Dermis blood vessel endothelial cell (primary cell): ENCODE measurements at regions not wholly inside any gene's neighbourhood (a gene's known extent, or its start where the extent isn't known, plus 50 kb on each side); places are given as distances from the start of the nearest gene placed in this dataset.
"Not testable (repeated sequence)": the region's sequence is repeated elsewhere in the genome, so short reads cannot be mapped to it uniquely, and the experiment has no call there.

ENCODE experiments used
- DNase-seq: peaks from one replicate; pipeline ENCODE4 v3.0.0; 2010

- no peak for DNase-seq
These were observed 420.1 kb upstream of the SLC35B3 start for GRCh38 chr6:8855411-8855810.

GRCh38 chr6:8852332-8852731 is 417.0 kb upstream of the SLC35B3 start:
- no peak for DNase-seq

- DNase-seq = not testable (repeated sequence)
These were observed 411.3 kb upstream of the SLC35B3 start for GRCh38 chr6:8846680-8847079.

- no peak for DNase-seq
These were observed 410.3 kb upstream of the SLC35B3 start for GRCh38 chr6:8845690-8846089.

- DNase-seq = no peak
These were observed 409.6 kb upstream of the SLC35B3 start for GRCh38 chr6:8844968-8845367.

GRCh38 chr6:8839626-8840025 is 404.3 kb upstream of the SLC35B3 start:
- no peak for DNase-seq

- no peak for DNase-seq
These were observed 402.0 kb upstream of the SLC35B3 start for GRCh38 chr6:8837343-8837742.

GRCh38 chr6:8832695-8833094 is 397.4 kb upstream of the SLC35B3 start:
- DNase-seq = not testable (repeated sequence)

- DNase-seq = no peak
These were observed 396.2 kb upstream of the SLC35B3 start for GRCh38 chr6:8831366-8832152.

GRCh38 chr6:8830794-8831193 is 395.4 kb upstream of the SLC35B3 start:
- no peak for DNase-seq

- no peak for DNase-seq
These were observed 394.5 kb upstream of the SLC35B3 start for GRCh38 chr6:8829796-8830195.

- no peak for DNase-seq
These were observed 394.0 kb upstream of the SLC35B3 start for GRCh38 chr6:8829296-8829695.

GRCh38 chr6:8828376-8828775 is 393.0 kb upstream of the SLC35B3 start:
- no peak for DNase-seq

GRCh38 chr6:8825726-8826125 is 390.4 kb upstream of the SLC35B3 start:
- no peak for DNase-seq

GRCh38 chr6:8821981-8822381 is 386.6 kb upstream of the SLC35B3 start:
- no peak for DNase-seq

- no peak for DNase-seq
These were observed 385.0 kb upstream of the SLC35B3 start for GRCh38 chr6:8820313-8820712.

- DNase-seq = no peak
These were observed 384.1 kb upstream of the SLC35B3 start for GRCh38 chr6:8819446-8819845.

GRCh38 chr6:8814440-8815000 is 379.2 kb upstream of the SLC35B3 start:
- no peak for DNase-seq

GRCh38 chr6:8810325-8810724 is 375.0 kb upstream of the SLC35B3 start:
- no peak for DNase-seq

GRCh38 chr6:8809662-8810061 is 374.3 kb upstream of the SLC35B3 start:
- no peak for DNase-seq

GRCh38 chr6:8803181-8803760 is 367.9 kb upstream of the SLC35B3 start:
- no peak for DNase-seq

GRCh38 chr6:8802397-8802796 is 367.1 kb upstream of the SLC35B3 start:
- DNase-seq = not testable (repeated sequence)

- no peak for DNase-seq
These were observed 359.1 kb upstream of the SLC35B3 start for GRCh38 chr6:8794420-8794819.

GRCh38 chr6:8789878-8790277 is 354.5 kb upstream of the SLC35B3 start:
- DNase-seq = no peak
